Small intestine (tissue), 7 donors: ENCODE measurements at regions not wholly inside any gene's neighbourhood (a gene's known extent, or its start where the extent isn't known, plus 50 kb on each side); places are given as distances from the start of the nearest gene placed in this dataset.
"Not testable (repeated sequence)": the region's sequence is repeated elsewhere in the genome, so short reads cannot be mapped to it uniquely, and the experiment has no call there.

Source experiments
- DNase-seq, 2 donors: peaks; one replicate each; pipeline versions ENCODE4 v3.0.0 to v3.0.0-alpha.2; 2013
- FAIRE-seq: peaks from 2 replicates; lab custom pipeline; 2012; peaks lifted over from hg19 to GRCh38; lab: Jason Lieb, UNC
- H3K27ac ChIP-seq, 3 donors: one replicate each; pipeline ENCODE4 v1.5.1; 2013; ENCODE audit warnings: low read length in 2 of 3, mild to moderate bottlenecking in 2 of 3, control low read depth in 1 of 3, inconsistent platforms in 1 of 3, low read depth in 1 of 3, moderate library complexity in 1 of 3
- H3K27me3 ChIP-seq, 3 donors: one replicate each; pipeline ENCODE4 v1.6.1; 2013; ENCODE audit warnings: low read length in 3 of 3, inconsistent platforms in 1 of 3; ENCODE audit not compliant: control insufficient read depth in 3 of 3, insufficient read depth in 3 of 3
- H3K36me3 ChIP-seq, 3 donors: one replicate each; pipeline ENCODE4 v1.6.1; 2013; ENCODE audit warnings: low read length in 3 of 3, inconsistent platforms in 1 of 3, low read depth in 1 of 3, mild to moderate bottlenecking in 1 of 3, moderate library complexity in 1 of 3; ENCODE audit not compliant: control insufficient read depth in 3 of 3, insufficient read depth in 2 of 3
- H3K4me1 ChIP-seq, 3 donors: one replicate each; pipeline ENCODE4 v1.6.1; 2013; ENCODE audit warnings: low read length in 2 of 3, inconsistent platforms in 1 of 3, low read depth in 1 of 3, mild to moderate bottlenecking in 1 of 3, moderate library complexity in 1 of 3; ENCODE audit not compliant: control insufficient read depth in 3 of 3, insufficient read depth in 2 of 3
- H3K4me3 ChIP-seq, 3 donors: one replicate each; pipeline ENCODE4 v1.5.1; 2013; ENCODE audit warnings: low read length in 3 of 3, control low read depth in 1 of 3, inconsistent platforms in 1 of 3, low read depth in 1 of 3, mild to moderate bottlenecking in 1 of 3, moderate library complexity in 1 of 3
- H3K9me3 ChIP-seq, 2 donors: one replicate each; pipeline ENCODE4 v1.6.1; 2013; ENCODE audit warnings: low read depth in 1 of 2, low read length in 1 of 2; ENCODE audit not compliant: control insufficient read depth in 2 of 2, insufficient read depth in 1 of 2
- WGBS, 3 donors: extraction: QIAGEN DNeasy Blood & Tissue Kit; methylation state at CpG; one replicate each; pipeline ENCODE4 v1.1.7; 2013; 5-methylcytosine and 5-hydroxymethylcytosine counted together
- donor health status: healthy with polysubstance abuse.
- donor health status: control.
- donor health status: control.
- donor health status: Bipolar disorder and iron deficiency.
- donor health status: healthy.

- FAIRE-seq: no peak
These were observed 367.7 kb downstream of the CGGBP1 start for GRCh38 chr3:87691109-87691508.

GRCh38 chr3:87678984-87679660 is 379.7 kb downstream of the CGGBP1 start:
- not testable (repeated sequence) for DNase-seq, H3K36me3 ChIP-seq, FAIRE-seq, H3K27ac ChIP-seq, H3K9me3 ChIP-seq, H3K27me3 ChIP-seq, H3K4me1 ChIP-seq, H3K4me3 ChIP-seq
- WGBS, 3 donors: 88 to 94% (median 93%) methylated on average over 15 to 27 of the region's 27 CpGs

More at GRCh38 chr3:87691109-87691508, 367.7 kb downstream of the CGGBP1 start:
- no peaks in the 10 kb centered on the region for H3K36me3 ChIP-seq
- no peak for DNase-seq
- 83 to 93% (median 85%) methylated on average over 5 of the region's 5 CpGs for WGBS, 3 donors
- no peaks in the 10 kb centered on the region for H3K4me1 ChIP-seq
- H3K27ac ChIP-seq: no peak overlapping the region
- no peaks in the 10 kb centered on the region for H3K27me3 ChIP-seq
- no peaks in the 10 kb centered on the region for H3K9me3 ChIP-seq
- H3K4me3 ChIP-seq: no peak overlapping the region

GRCh38 chr3:87674397-87675161 is 384.2 kb downstream of the CGGBP1 start:
- 42 to 56% (median 48%) methylated on average over 9 of the region's 9 CpGs for WGBS, 3 donors
- Histone ChIP-seq H3K27ac (no peak overlapping the region), H3K4me3 (no peak overlapping the region), H3K36me3 (no peaks in the 10 kb centered on the region), H3K9me3 (no peaks in the 10 kb centered on the region), H3K27me3 (no peaks in the 10 kb centered on the region), H3K4me1 (no peaks in the 10 kb centered on the region)
- FAIRE-seq: no peak
- DNase-seq: no peak

GRCh38 chr3:87673132-87673531 is 385.7 kb downstream of the CGGBP1 start:
- no peaks in the 10 kb centered on the region for H3K4me1 ChIP-seq
- H3K27me3 ChIP-seq: no peaks in the 10 kb centered on the region
- no peaks in the 10 kb centered on the region for H3K9me3 ChIP-seq
- H3K36me3 ChIP-seq: no peaks in the 10 kb centered on the region
- DNase-seq (no peak), FAIRE-seq (no peak)
- no peak overlapping the region for H3K27ac ChIP-seq
- WGBS, 3 donors: 41 to 71% (median 64%) methylated on average over 4 of the region's 4 CpGs
- H3K4me3 ChIP-seq: no peak overlapping the region

- H3K27me3 ChIP-seq: no peaks in the 10 kb centered on the region
- FAIRE-seq (no peak), DNase-seq (no peak)
- no peaks in the 10 kb centered on the region for H3K4me1 ChIP-seq
- WGBS, 3 donors: 91 to 94% (median 94%) methylated on average over 2 of the region's 2 CpGs
- H3K9me3 ChIP-seq: no peaks in the 10 kb centered on the region
- H3K27ac ChIP-seq: no peak overlapping the region
- H3K36me3 ChIP-seq: no peaks in the 10 kb centered on the region
- no peak overlapping the region for H3K4me3 ChIP-seq
These were observed 377.8 kb upstream of the POU1F1 start for GRCh38 chr3:87654184-87654583.

GRCh38 chr3:87653138-87653537 is 376.8 kb upstream of the POU1F1 start:
- not testable (repeated sequence) for H3K9me3 ChIP-seq, H3K27ac ChIP-seq, DNase-seq, H3K4me3 ChIP-seq, H3K27me3 ChIP-seq, H3K4me1 ChIP-seq, FAIRE-seq, H3K36me3 ChIP-seq
- 65 to 81% (median 78%) methylated on average over 3 of the region's 3 CpGs for WGBS, 3 donors

GRCh38 chr3:87634426-87634825 is 358.0 kb upstream of the POU1F1 start:
- no peak for FAIRE-seq
- Histone ChIP-seq H3K4me3 (no peak overlapping the region), H3K4me1 (no peaks in the 10 kb centered on the region), H3K27ac (no peak overlapping the region), H3K36me3 (no peaks in the 10 kb centered on the region), H3K9me3 (no peaks in the 10 kb centered on the region), H3K27me3 (no peaks in the 10 kb centered on the region)
- DNase-seq: no peak
- WGBS, 3 donors: 10 to 50% (median 26%) methylated on average over 1 of the region's 1 CpG

- Histone ChIP-seq H3K27ac (no peak overlapping the region), H3K9me3 (peaks cover 1 to 3% of the 10 kb centered on the region in 2 donors), H3K27me3 (no peaks in the 10 kb centered on the region), H3K36me3 (no peaks in the 10 kb centered on the region), H3K4me3 (no peak overlapping the region), H3K4me1 (no peaks in the 10 kb centered on the region)
- no peak for DNase-seq
- FAIRE-seq: no peak
- 56 to 68% (median 66%) methylated on average over 4 of the region's 4 CpGs for WGBS, 3 donors
These were observed 350.9 kb upstream of the POU1F1 start for GRCh38 chr3:87627316-87627715.
